ENCODE measurements at regions not wholly inside any gene's neighbourhood (a gene's known extent, or its start where the extent isn't known, plus 50 kb on each side); places are given as distances from the start of the nearest gene placed in this dataset.

DNA sequence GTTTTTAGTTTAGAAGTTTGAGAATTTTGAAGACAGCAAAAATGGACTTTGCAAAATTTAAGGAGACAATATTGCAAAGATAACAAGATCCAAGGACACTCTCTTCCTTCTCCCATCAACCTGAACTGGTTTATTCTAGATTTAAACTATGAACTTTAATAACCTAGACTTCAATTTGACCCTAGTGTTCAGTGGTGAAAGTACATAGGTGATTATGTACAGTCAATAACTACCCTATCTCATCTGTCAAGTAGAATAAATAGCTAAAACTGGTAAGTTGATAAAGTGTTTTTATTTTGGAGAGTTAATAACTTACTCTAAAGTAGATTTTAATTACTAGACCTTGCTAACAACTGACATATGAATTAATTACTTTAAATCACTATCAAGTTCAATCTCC, 52.9 kb upstream of the NFE2L2 start:
- DNase-seq (ENCODE audit: low read depth, low spot score) (no peak), FAIRE-seq (no peak), ATAC-seq (no peak)
- Histone ChIP-seq H3K9ac (ENCODE audit: control insufficient read depth, insufficient read depth, low read length) (no peak overlapping the region), H3K4me3 (no peak overlapping the region), H3K36me3 (ENCODE audit: control insufficient read depth in 2 of 2, insufficient read depth in 2 of 2, low read length in 1 of 2) (no peaks in the 10 kb centered on the region), H3K27ac (ENCODE audit: control insufficient read depth, insufficient read depth) (no peak overlapping the region), H2AFZ (ENCODE audit: control insufficient read depth, low read depth, low read length) (no peak overlapping the region), H3K4me1 (ENCODE audit: control insufficient read depth, insufficient read depth, low read length) (no peaks in the 10 kb centered on the region), H3K9me3 (replicated peaks; ENCODE audit: control insufficient read depth, insufficient read depth, low read length) (no peaks in the 10 kb centered on the region), H3K27me3 (replicated peaks in 1 of 2; ENCODE audit: control insufficient read depth in 2 of 2, insufficient read depth in 2 of 2, low read length in 1 of 2) (no peaks in the 10 kb centered on the region), H3K4me2 (ENCODE audit: control insufficient read depth, insufficient read depth) (no peak overlapping the region), H3K79me2 (ENCODE audit: control insufficient read depth, insufficient read depth, low read length) (no peaks in the 10 kb centered on the region), H4K20me1 (ENCODE audit: control insufficient read depth, insufficient read depth) (no peaks in the 10 kb centered on the region)
- ChIA-PET POLR2A (no interaction called here), CTCF (no interaction called here), SMC1A (ENCODE audit: uncharacterized antibody, unreplicated experiment) (interaction anchor here (1.1 kb wide), 1 partner anchor 152 kb away, joined by 6 read pairs; no protein-coding TSS in a partner anchor), RAD21 (ENCODE audit: unreplicated experiment) (no interaction called here)
- no peak for TF ChIP-seq EED (IDR thresholded peaks at IDR 0.05; ENCODE audit: low read depth)
- TF ChIP-seq POLR2A (IDR thresholded peaks at IDR 0.05; ENCODE audit: low read depth, low read length), result no peak
- no peak for TF ChIP-seq MXI1 (IDR thresholded peaks at IDR 0.05; ENCODE audit: low read depth, low read length)
- TF ChIP-seq JUNB (IDR thresholded peaks at IDR 0.05), result no peak
- no peak for TF ChIP-seq POU2F2 (IDR thresholded peaks at IDR 0.05; ENCODE audit: borderline replicate concordance, low read depth, low read length)
- TF ChIP-seq FOXM1 (IDR thresholded peaks at IDR 0.05; ENCODE audit: low read depth, low read length), result no peak
- no peak for TF ChIP-seq CEBPB (IDR thresholded peaks at IDR 0.05; ENCODE audit: borderline replicate concordance in 1 of 2, low read depth in 2 of 2, low read length in 2 of 2)
- TF ChIP-seq CBX3 (IDR thresholded peaks at IDR 0.05; ENCODE audit: borderline replicate concordance, low read depth), result no peak
- no peak for TF ChIP-seq SIX5 (IDR thresholded peaks at IDR 0.05; ENCODE audit: low read depth, low read length, severe bottlenecking)
- TF ChIP-seq, protein P1, sequence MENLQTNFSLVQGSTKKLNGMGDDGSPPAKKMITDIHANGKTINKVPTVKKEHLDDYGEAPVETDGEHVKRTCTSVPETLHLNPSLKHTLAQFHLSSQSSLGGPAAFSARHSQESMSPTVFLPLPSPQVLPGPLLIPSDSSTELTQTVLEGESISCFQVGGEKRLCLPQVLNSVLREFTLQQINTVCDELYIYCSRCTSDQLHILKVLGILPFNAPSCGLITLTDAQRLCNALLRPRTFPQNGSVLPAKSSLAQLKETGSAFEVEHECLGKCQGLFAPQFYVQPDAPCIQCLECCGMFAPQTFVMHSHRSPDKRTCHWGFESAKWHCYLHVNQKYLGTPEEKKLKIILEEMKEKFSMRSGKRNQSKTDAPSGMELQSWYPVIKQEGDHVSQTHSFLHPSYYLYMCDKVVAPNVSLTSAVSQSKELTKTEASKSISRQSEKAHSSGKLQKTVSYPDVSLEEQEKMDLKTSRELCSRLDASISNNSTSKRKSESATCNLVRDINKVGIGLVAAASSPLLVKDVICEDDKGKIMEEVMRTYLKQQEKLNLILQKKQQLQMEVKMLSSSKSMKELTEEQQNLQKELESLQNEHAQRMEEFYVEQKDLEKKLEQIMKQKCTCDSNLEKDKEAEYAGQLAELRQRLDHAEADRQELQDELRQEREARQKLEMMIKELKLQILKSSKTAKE (IDR thresholded peaks at IDR 0.05; ENCODE audit: low read depth, poor library complexity, severe bottlenecking), result no peak
- intact Hi-C loops (cut with micrococcal nuclease; ENCODE audit: unreplicated experiment) (no loop called here), in situ Hi-C loops (cut with MboI) (no loop called here)
- no TSS peak for BruUV-seq (replicated peaks)
